ENCODE measurements at regions not wholly inside any gene's neighbourhood (a gene's known extent, or its start where the extent isn't known, plus 50 kb on each side); places are given as distances from the start of the nearest gene placed in this dataset.

GRCh38 chr18:6465281-6465680 is 50.6 kb upstream of the L3MBTL4 start:
- 0% methylated on average over 1 of the region's 1 CpG for WGBS (ENCODE audit: low lambda C conversion rate)

More at GRCh38 chr18:6465281-6465680, 50.6 kb upstream of the L3MBTL4 start:
- TF ChIP-seq PRPF4 (IDR thresholded peaks at IDR 0.05; ENCODE audit: low read depth, low read length, poor library complexity, severe bottlenecking) (no peak), NFE2 (CRISPR knock-in tag; IDR thresholded peaks at IDR 0.05) (no peak), TBX3 (IDR thresholded peaks at IDR 0.05; ENCODE audit: borderline replicate concordance) (no peak), ZNF891 (CRISPR knock-in tag; IDR thresholded peaks at IDR 0.05) (no peak), ZNF605 (CRISPR knock-in tag; IDR thresholded peaks at IDR 0.05) (no peak), ZSCAN22 (CRISPR knock-in tag; IDR thresholded peaks at IDR 0.05) (no peak), CEBPZ (IDR thresholded peaks at IDR 0.05; ENCODE audit: low read length) (no peak), THAP11 (CRISPR knock-in tag; IDR thresholded peaks at IDR 0.05) (no peak)
- BruUV-seq (replicated peaks), result no TSS peak
- Histone ChIP-seq H3K79me2 (ENCODE audit: insufficient read depth, low read length) (no peaks in the 10 kb centered on the region), H4K20me1 (ENCODE audit: insufficient read depth, low read length) (no peaks in the 10 kb centered on the region), H2AFZ (ENCODE audit: low read length) (no peak overlapping the region), H3K4me3 (replicated peaks in 1 of 3; ENCODE audit: insufficient read depth in 1 of 3, low read depth in 2 of 3, low read length in 3 of 3) (no peak overlapping the region), H3K27me3 (ENCODE audit: control insufficient read depth in 1 of 2, insufficient read depth in 2 of 2, low read length in 2 of 2) (no peaks in the 10 kb centered on the region), H3K36me3 (replicated peaks in 1 of 2; ENCODE audit: control insufficient read depth in 1 of 2, insufficient read depth in 2 of 2, low read length in 2 of 2) (no peaks in the 10 kb centered on the region), H3K27ac (ENCODE audit: extremely low read length, insufficient read depth, low read length) (no peak overlapping the region), H3K4me2 (ENCODE audit: low read depth, low read length) (no peak overlapping the region), H3K9me3 (ENCODE audit: low read length) (no peaks in the 10 kb centered on the region), H3K4me1 (ENCODE audit: insufficient read depth, low read length) (no peaks in the 10 kb centered on the region), H3K9ac (ENCODE audit: insufficient read depth, low read depth, low read length) (no peak overlapping the region)
- ATAC-seq, result no peak
- in situ Hi-C loops (cut with HindIII; ENCODE audit: extremely low pct_ligation_motif_present, low pct_unique_long_range_greater_than_20kb) (no loop called here), intact Hi-C loops (cut with micrococcal nuclease; ENCODE audit: unreplicated experiment) (no loop called here)
- ChIA-PET CTCF (ENCODE audit: low intra/inter-chr PET ratio, low total read pairs) (no interaction called here), POLR2A (no interaction called here)
- FAIRE-seq, result no peak
- no peak for DNase-seq (ENCODE audit: low spot score)
